ENCODE measurements at regions not wholly inside any gene's neighbourhood (a gene's known extent, or its start where the extent isn't known, plus 50 kb on each side); places are given as distances from the start of the nearest gene placed in this dataset.
A peak's percentile ranks its signal among the peaks of the same experiment; 100 is the strongest.

- DNase-seq: no peak
These were observed 547.4 kb upstream of the ID2 start for GRCh38 chr2:8134473-8134932.

- peak; percentile 38 for DNase-seq
These were observed 546.7 kb upstream of the ID2 start for GRCh38 chr2:8134985-8135682.

- peak; percentile 27 for DNase-seq
These were observed 544.1 kb upstream of the ID2 start for GRCh38 chr2:8137801-8138200.

- no peak for DNase-seq
These were observed 543.3 kb upstream of the ID2 start for GRCh38 chr2:8138525-8138922.

DNA sequence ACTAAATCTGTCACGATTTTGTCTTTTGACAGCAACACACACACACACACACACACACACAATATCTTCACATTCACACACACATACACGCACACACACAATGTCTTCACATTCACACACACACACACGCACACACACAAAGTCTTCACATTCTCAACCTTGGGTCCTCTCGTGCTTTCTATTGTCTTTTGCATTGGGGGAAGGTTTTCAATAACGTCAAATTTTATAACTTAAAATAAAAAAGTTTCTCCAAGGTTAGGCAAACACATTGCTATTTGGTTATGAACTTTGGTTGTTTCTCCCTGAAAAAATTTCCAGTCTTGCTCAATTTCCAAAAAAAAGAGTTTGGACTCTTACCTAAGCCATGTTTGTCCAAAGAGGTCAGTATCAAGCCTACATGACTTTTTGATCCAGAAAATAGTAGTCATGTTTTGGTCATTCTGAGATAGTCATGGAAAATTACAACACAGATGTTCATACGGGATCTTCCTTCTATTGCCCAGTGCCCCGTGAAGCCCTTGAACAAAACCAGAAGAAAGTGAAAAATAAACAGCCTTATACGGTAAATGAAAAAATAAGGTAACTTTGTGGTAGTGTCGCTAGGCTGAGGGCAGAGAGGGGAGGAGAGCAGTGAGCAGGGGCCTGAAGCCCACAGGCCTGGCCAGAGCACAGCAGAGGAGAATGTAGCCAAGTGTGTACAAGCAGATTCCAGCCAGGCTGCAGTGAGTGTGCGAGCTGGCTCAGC is 542.8 kb upstream of the ID2 start:
- peak; percentile 78 for DNase-seq

GRCh38 chr2:8139668-8140200 is 542.1 kb upstream of the ID2 start:
- no peak for DNase-seq

DNA sequence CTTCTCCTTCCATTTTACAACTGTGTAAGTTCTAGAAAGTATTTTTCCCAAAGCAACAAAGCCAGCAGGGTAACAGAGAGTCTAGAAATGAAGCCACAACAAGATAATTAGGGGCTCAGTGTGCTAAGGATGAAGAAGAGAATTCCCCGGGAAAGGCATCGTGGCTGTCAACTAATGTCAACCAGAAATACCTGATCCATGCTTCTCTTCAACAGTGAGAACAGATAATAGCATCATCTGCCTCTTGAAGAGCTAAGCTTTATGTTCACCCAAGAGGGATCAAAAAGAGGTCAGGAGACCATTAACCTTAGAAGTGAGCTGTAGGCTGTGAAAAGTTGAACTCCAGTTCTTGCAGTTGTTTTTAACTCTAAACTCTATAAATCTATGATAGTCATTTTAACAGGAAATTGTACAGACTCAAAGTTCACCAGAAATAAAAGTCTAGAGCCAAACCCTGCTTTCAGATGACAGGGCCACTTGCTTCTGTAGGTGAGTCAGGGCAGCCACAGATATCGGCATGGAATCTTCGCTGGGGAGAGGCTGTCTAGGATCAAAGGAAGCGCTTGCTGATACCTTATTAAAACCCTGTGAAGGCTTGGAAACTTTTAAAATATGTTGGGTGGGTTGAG is 540.7 kb upstream of the ID2 start:
- no peak for DNase-seq

DNA sequence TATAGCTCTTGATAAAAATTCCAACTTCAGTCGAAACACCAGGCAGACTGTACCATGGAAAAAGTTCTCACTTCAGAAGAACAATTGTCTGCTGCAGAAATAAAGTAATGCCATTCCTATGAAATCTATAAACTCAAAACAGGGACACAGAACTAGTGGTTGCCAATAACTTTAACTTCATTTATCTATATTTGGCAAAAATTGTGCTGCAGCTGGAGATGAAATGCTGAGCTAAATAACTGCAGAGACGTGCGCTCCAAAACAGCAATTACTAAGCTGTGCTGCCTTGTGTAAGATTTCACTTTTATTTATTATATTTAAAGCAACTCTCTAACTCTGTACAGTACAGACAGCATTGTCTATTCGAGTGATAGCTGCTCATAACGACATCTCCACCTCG is 540.1 kb upstream of the ID2 start:
- DNase-seq: no peak

- DNase-seq: no peak
These were observed 539.4 kb upstream of the ID2 start for GRCh38 chr2:8142461-8142860.

DNA sequence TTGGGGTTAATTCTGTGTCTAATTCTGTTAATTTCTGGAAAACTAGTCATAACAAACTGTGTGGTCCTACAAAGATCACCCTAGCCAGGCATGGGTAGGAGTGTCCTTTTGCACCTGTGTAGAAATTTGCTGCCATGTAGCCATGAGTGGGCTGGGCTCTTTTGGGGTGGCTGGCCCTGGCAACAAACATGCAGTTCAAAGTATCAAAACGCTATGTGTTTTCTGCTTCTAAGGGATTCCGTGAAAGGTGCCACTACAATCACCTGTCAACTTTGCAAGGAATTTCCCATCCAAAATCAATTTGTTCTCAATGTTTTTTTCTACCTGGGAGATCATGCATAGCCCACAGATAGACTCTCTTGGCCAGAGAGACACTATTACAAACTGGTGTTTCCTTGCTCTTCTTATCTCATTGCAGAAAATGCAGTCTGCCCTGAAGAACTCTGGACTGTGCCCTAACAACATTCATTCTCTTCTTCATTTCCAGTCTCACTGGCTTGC is 537.7 kb upstream of the ID2 start:
- no peak for DNase-seq

DNA sequence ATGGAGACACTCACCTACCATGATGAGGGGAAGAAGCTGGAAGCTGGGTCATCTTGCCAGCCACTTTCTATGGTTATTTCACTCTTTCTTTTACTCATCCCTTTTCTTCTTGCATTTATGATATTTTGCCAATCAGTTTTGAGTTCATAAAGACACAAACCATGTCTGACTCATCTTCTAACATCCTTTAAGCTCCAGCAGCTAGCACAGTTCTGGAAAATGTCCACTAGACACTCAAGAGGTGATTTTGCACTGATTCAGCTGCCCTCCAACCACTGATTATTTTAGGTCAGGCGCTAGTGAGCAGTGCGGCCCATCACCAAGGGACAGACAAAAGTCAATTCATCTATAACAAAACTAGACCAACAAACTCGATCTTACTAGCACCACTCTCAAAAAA is 537.1 kb upstream of the ID2 start:
- DNase-seq: no peak

DNA sequence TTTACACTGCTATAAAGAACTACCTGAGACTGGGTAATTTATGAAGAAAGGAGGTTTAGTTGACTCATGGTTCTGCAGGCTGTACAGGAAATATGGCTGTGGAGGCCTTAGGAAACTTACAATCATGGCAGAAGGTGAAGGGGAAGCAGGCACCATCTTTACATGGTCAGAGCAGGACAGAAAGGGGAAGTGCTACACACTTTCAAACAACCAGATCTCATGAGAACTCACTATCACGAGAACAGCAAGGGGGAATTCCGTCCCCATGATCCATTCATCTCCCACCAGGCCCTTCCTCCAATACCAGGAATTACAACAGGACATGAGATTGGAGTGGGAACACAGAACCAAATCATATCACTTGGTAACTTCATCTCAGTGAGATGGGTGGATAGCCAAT is 536.5 kb upstream of the ID2 start:
- peak; percentile 68 for DNase-seq

- DNase-seq: no peak
These were observed 535.5 kb upstream of the ID2 start for GRCh38 chr2:8146132-8147005.

DNA sequence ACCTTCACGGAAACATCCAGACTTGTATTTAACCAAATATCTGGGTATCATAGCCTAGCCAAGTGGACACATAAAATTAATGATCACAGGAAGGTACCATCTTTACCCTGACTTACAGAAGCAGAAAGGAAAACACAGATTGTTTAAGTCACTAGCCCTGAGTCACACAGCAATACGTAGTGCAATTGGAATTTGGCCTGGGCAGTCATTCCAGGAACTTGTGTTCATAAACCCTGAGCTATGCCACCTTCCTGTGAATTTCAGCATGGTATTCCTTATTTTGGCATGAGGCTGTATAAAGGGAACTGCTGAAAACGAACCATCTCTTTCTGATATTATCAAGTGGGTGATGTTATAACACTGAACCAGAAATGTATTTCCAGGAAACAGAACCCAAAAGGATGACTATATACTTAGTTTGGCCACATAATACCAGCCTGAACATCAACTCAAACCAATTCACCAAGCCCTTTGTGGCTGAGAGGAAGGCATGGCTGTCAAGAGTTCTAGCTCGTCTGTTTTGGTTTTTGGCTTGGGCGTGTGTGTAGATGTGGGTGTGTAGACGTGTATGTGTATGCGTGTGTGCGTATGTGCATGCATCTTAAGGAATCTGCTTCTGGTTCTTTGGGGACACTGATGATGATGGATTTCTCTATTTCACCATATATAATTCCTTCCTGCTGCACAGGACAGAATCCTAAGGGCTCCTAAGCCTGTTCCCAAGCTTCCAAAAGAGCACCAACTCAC is 533.4 kb upstream of the ID2 start:
- DNase-seq: no peak

GRCh38 chr2:8149007-8149405 is 532.9 kb upstream of the ID2 start:
- no peak for DNase-seq

GRCh38 chr2:8149985-8150539 is 531.8 kb upstream of the ID2 start:
- DNase-seq: no peak

DNA sequence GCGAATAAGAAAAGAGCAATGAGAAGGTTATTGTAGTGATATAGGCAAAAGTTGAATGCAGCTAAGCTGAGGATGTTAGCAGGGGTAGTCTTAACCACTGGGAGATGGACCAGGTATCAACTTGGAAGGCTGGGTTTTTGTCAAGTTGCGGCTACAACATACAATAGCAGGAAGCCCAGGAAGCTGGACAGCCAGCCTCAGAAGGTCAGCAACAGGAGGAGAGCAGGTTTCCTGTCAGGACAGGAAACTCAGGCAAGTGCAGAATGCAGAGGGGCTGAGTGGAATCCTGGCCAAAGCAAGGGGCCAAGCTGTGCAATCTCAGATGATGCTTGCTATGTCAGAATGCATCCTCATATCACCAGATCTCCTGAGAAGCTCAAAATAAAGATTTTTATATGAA is 530.0 kb upstream of the ID2 start:
- no peak for DNase-seq

DNA sequence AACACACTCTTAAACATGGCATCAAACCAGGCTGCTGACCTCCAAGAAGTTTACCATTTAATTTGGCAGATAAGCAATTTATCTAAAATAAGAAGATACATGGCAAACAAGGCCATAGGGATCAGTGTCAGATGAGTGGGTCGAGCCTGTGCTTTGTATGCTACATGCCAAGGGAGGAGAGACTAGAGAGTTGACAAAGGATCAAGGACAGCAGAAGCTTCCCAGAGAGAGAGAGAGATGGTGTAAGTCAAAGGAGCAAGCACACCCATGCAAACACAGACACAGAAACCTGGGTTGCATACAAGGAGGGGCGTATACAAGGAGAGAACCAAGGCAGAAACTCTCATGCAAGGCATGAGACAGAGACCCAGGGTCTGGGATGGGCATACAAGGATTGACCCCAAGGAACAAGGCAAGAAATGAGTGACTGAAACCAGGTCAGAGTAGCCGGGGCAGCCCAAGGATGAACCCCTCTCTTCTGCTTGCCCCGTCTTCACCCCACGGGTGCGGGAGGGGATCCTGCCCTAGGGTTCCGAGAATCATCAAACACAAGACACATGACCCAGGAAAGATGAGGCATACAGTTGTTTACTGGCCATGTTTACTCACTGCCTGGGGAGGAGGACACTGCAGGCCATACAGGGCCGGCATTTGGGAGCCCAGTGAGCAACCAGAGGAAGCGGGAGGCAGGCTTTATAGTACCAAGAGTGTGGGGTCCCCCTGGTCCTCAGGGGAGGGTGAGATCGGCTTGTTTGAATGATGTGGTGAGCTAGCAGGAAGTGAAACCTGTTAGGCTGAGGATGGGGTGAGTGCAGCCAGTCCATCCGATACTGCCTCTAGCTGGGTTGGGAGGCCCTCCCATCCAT is 529.2 kb upstream of the ID2 start:
- DNase-seq: peak; percentile 28

DNA sequence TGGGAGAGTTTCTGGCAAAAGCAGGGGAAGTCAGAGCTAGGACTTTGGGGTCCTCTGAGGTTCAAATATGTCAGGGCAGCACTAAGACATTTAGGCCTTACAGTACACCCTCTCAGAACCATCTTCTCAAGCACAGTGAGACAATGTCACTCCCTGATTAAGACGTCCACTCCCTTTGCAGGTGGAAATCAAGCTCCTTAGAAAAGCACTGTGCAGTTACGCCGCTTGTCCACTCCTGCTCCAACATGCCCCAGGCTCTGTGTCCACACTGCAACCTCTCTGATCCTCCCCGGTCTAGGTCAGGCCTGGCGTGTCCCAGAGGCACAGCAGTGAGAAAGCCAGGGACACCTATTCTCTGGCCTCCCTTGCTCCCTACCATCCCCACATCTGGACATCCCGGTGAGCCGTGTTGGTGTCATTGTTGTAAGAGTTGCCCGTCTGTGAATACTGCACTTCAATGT is 528.6 kb upstream of the ID2 start:
- no peak for DNase-seq

DNA sequence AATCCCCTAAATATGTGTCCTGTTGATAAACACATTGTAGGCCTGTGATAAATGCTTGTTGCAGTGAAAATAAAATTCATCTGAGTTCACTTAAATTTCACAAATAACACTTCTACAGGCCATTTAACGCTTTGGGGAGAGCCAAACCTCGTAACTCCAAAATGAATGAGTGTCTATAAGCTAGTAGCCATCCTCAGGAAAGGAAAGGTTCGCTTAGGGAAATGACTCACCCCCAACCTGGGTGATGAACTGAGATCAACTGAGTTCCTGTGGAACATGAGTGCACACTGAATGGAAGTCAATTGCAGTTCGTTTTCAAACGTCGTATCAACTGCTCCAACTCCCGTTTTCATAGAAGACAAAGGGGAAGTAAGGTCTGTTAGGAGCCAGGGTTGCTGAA is 527.6 kb upstream of the ID2 start:
- no peak for DNase-seq

All from suppressor macrophage treated with lipopolysaccharide for 4 hours (primary cell).